WERI-Rb-1 (cell line): ENCODE measurements at regions not wholly inside any gene's neighbourhood (a gene's known extent, or its start where the extent isn't known, plus 50 kb on each side); places are given as distances from the start of the nearest gene placed in this dataset.

Experiments
- DNase-seq: peaks from one replicate; pipeline ENCODE4 v3.0.0-alpha.2; 2020
- H3K27ac ChIP-seq: fragments of 250-450 bp; sonication (Bioruptor Pico); 2 replicates; pipeline ENCODE4 v1.5.1; 2020; ENCODE audit warnings: mild to moderate bottlenecking, moderate library complexity
- H3K27me3 ChIP-seq: fragments of 250-450 bp; sonication (Bioruptor Pico); 2 replicates; pipeline ENCODE4 v1.5.1; 2021; ENCODE audit warnings: mild to moderate bottlenecking, low read depth, moderate library complexity; ENCODE audit not compliant: insufficient read depth, severe bottlenecking
- H3K36me3 ChIP-seq: fragments of 250-450 bp; sonication (Bioruptor Pico); 2 replicates; pipeline ENCODE4 v1.5.1; 2020; ENCODE audit warnings: mild to moderate bottlenecking, moderate library complexity
- H3K4me3 ChIP-seq: 2 replicates; pipeline ENCODE4 v1.5.1; 2011; ENCODE audit warnings: low read depth, mild to moderate bottlenecking, control low read depth, low read length
- H3K9me3 ChIP-seq: fragments of 250-450 bp; sonication (Bioruptor Pico); 2 replicates; pipeline ENCODE4 v1.5.1; 2021; ENCODE audit warnings: mild to moderate bottlenecking, moderate library complexity; ENCODE audit not compliant: severe bottlenecking
- TF ChIP-seq, protein P1 (sequence below): IDR thresholded peaks from 2 replicates; pipeline ENCODE4 v1.5.1; 2011; ENCODE audit warnings: low read depth, mild to moderate bottlenecking, control low read depth, inconsistent platforms, low read length

DNA sequence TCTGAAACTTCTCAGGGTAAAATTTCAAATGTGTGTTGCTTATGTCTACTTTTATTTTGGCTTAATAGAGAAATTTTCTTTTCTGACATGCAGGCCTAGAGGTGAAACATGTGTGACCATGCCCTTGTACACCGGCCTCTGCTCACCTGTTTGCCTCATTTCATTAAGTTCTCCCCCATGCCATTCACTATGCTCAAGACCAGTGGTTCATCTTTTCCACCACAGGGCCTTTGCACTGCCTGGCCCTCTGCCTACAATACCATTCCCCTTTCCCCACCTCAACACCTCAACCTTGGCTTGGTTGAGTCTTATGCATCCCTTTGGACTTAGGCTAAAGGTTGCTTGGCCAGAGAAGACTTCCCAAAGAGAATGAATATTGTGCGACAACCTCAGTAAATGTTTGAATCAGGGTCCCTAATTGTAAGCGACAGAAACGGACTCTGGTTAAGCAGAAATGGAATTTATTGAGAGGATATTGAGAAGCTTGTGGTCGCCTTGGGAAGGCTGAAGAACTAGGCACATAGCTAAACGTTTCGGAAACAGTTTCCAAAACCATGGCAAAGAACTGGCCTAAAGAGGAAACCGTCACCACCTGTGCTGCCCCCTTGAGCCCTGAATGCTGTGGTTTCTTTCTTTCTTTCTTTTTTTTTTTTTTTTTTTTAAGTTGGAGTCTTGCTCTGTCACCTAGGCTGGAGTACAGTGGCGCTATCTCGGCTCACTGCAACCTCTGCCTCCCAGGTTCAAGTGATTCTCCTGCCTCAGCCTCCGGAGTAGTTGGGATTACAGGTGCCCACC lies 152.2 kb downstream of the SOX4 start:
- DNase-seq, result no peak
- TF ChIP-seq, protein P1, sequence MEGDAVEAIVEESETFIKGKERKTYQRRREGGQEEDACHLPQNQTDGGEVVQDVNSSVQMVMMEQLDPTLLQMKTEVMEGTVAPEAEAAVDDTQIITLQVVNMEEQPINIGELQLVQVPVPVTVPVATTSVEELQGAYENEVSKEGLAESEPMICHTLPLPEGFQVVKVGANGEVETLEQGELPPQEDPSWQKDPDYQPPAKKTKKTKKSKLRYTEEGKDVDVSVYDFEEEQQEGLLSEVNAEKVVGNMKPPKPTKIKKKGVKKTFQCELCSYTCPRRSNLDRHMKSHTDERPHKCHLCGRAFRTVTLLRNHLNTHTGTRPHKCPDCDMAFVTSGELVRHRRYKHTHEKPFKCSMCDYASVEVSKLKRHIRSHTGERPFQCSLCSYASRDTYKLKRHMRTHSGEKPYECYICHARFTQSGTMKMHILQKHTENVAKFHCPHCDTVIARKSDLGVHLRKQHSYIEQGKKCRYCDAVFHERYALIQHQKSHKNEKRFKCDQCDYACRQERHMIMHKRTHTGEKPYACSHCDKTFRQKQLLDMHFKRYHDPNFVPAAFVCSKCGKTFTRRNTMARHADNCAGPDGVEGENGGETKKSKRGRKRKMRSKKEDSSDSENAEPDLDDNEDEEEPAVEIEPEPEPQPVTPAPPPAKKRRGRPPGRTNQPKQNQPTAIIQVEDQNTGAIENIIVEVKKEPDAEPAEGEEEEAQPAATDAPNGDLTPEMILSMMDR, result no peak
- Histone ChIP-seq H3K27me3 (no peaks in the 10 kb centered on the region), H3K4me3 (no peak overlapping the region), H3K36me3 (no peaks in the 10 kb centered on the region), H3K27ac (no peak overlapping the region), H3K9me3 (no peaks in the 10 kb centered on the region)

GRCh38 chr6:21747441-21747840 lies 153.9 kb downstream of the SOX4 start:
- H3K9me3 ChIP-seq, result no peaks in the 10 kb centered on the region
- TF ChIP-seq, protein P1, result no peak
- H3K36me3 ChIP-seq, result no peaks in the 10 kb centered on the region
- no peak overlapping the region for H3K4me3 ChIP-seq
- no peak for DNase-seq
- no peak overlapping the region for H3K27ac ChIP-seq
- H3K27me3 ChIP-seq, result no peaks in the 10 kb centered on the region

DNA sequence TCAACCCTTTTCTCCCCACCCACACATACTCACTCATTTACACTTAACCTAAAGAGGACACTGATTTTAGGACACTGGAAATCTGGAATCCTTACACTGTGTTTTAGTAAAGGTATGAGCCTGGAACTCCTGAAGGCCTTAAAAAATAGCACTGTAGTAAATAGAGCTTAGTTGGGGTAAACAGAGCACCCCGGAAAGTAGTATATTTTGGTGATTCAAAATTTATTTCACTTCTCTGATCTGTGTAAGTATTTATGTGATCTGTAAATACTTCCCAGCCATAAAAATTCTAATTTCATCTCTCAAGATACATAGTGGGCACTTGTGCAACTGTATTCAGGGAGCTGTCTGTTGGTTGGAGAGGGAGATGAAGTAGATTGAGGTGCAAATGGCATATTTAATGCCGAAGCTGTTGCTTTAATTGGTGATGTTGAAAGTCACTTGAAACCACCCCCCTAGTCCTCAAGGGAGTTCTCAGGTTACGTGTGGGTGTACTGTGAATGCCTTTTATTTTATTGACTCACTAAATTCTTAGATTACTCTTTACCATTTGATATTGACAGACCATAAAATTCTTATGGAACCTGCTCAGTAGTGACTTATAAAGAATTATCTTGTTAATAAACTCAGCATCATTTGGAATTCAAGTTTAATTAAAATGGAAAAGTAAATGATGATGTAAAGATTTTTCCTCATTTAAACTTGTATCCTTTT lies 154.9 kb downstream of the SOX4 start:
- no peak overlapping the region for H3K4me3 ChIP-seq
- no peak for DNase-seq
- H3K9me3 ChIP-seq, result no peaks in the 10 kb centered on the region
- no peak overlapping the region for H3K27ac ChIP-seq
- H3K36me3 ChIP-seq, result no peaks in the 10 kb centered on the region
- TF ChIP-seq, protein P1, result no peak
- no peaks in the 10 kb centered on the region for H3K27me3 ChIP-seq

DNA sequence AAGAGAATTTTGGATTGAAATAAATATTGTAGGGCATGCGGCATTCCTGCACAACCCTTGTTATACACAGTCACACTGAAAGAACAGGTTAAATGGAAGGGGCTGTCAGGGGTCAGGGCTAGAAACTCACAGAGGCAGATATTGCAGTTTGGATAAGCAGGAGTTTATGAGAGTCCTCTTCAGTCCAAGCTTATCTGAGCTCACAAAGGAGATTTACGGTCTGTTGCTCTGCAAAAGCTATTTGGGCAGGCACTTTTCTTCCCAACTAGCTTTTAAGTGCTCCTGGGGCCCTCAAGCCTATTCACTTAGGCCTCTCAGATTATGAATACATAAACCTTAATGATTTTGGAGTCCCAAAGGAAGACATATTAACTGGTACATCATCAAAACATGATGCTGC lies 156.2 kb downstream of the SOX4 start:
- no peak for DNase-seq
- TF ChIP-seq, protein P1, result no peak
- Histone ChIP-seq H3K9me3 (no peaks in the 10 kb centered on the region), H3K27me3 (no peaks in the 10 kb centered on the region), H3K27ac (no peak overlapping the region), H3K36me3 (no peaks in the 10 kb centered on the region), H3K4me3 (no peak overlapping the region)

GRCh38 chr6:21750575-21750974 lies 157.0 kb downstream of the SOX4 start:
- Histone ChIP-seq H3K36me3 (no peaks in the 10 kb centered on the region), H3K27ac (no peak overlapping the region), H3K27me3 (no peaks in the 10 kb centered on the region), H3K9me3 (no peaks in the 10 kb centered on the region), H3K4me3 (no peak overlapping the region)
- DNase-seq, result no peak
- TF ChIP-seq, protein P1, result no peak
